HG03108 (cell line): ENCODE measurements at regions not wholly inside any gene's neighbourhood (a gene's known extent, or its start where the extent isn't known, plus 50 kb on each side); places are given as distances from the start of the nearest gene placed in this dataset.

Source experiments
- ATAC-seq: cut with Tn5 transposase; IDR thresholded peaks from one replicate; pipeline ENCODE4 v1.9.1; 2021; ENCODE audit warnings: moderate library complexity; ENCODE audit not compliant: unreplicated experiment

GRCh38 chr20:22408521-22409402, 175.6 kb downstream of the FOXA2 start:
- no peak for ATAC-seq

GRCh38 chr20:22407237-22408193, 176.9 kb downstream of the FOXA2 start:
- ATAC-seq: no peak

- ATAC-seq: no peak
Observed at GRCh38 chr20:22404419-22405170, 179.8 kb downstream of the FOXA2 start.

GRCh38 chr20:22403632-22404361, 180.6 kb downstream of the FOXA2 start:
- ATAC-seq: no peak

GRCh38 chr20:22403022-22403631, 181.2 kb downstream of the FOXA2 start:
- ATAC-seq: no peak

GRCh38 chr20:22402550-22402949, 181.8 kb downstream of the FOXA2 start:
- no peak for ATAC-seq

GRCh38 chr20:22400440-22400839, 183.9 kb downstream of the FOXA2 start:
- no peak for ATAC-seq

GRCh38 chr20:22394583-22394982, 189.8 kb downstream of the FOXA2 start:
- no peak for ATAC-seq

GRCh38 chr20:22390543-22390903, 193.8 kb downstream of the FOXA2 start:
- ATAC-seq: no peak

- no peak for ATAC-seq
Observed at GRCh38 chr20:22389836-22390542, 194.4 kb downstream of the FOXA2 start.

GRCh38 chr20:22387452-22387851, 196.9 kb downstream of the FOXA2 start:
- ATAC-seq: no peak

- ATAC-seq: no peak
Observed at GRCh38 chr20:22386306-22386623, 198.1 kb downstream of the FOXA2 start.

GRCh38 chr20:22385602-22386305, 198.6 kb downstream of the FOXA2 start:
- no peak for ATAC-seq

- ATAC-seq: no peak
Observed at GRCh38 chr20:22384978-22385377, 199.4 kb downstream of the FOXA2 start.

- ATAC-seq: no peak
Observed at GRCh38 chr20:22383156-22383555, 201.2 kb downstream of the FOXA2 start.

GRCh38 chr20:22382742-22383141, 201.6 kb downstream of the FOXA2 start:
- no peak for ATAC-seq

GRCh38 chr20:22381812-22382416, 202.5 kb downstream of the FOXA2 start:
- no peak for ATAC-seq

GRCh38 chr20:22379472-22379871, 204.9 kb downstream of the FOXA2 start:
- ATAC-seq: no peak
